ENCODE measurements at regions not wholly inside any gene's neighbourhood (a gene's known extent, or its start where the extent isn't known, plus 50 kb on each side); places are given as distances from the start of the nearest gene placed in this dataset.

DNA sequence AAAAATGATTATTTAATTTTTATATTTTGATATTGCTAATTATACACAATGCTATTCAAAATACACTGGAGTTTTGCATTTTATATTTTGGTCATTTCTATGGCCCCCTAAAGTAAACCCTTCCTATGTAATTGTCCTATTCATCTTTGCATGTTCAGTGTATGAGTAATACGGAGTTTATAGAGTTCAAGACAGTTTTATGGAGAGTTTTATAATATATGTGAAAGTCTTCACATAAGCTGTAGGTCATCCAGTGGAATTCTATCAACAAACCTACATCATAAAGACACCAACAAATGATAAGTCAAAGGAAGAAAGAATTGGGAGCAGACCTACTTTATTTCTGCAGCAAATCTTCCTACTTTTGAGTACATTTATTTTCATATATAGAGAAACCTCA is 1200.4 kb upstream of the EPHA6 start:
- TF ChIP-seq, protein P1, sequence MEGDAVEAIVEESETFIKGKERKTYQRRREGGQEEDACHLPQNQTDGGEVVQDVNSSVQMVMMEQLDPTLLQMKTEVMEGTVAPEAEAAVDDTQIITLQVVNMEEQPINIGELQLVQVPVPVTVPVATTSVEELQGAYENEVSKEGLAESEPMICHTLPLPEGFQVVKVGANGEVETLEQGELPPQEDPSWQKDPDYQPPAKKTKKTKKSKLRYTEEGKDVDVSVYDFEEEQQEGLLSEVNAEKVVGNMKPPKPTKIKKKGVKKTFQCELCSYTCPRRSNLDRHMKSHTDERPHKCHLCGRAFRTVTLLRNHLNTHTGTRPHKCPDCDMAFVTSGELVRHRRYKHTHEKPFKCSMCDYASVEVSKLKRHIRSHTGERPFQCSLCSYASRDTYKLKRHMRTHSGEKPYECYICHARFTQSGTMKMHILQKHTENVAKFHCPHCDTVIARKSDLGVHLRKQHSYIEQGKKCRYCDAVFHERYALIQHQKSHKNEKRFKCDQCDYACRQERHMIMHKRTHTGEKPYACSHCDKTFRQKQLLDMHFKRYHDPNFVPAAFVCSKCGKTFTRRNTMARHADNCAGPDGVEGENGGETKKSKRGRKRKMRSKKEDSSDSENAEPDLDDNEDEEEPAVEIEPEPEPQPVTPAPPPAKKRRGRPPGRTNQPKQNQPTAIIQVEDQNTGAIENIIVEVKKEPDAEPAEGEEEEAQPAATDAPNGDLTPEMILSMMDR (IDR thresholded peaks at IDR 0.05), result no peak
- TF ChIP-seq POLR2A (IDR thresholded peaks at IDR 0.05) (no peak), POLR2AphosphoS5 (IDR thresholded peaks at IDR 0.05) (no peak)

Measured in stomach (tissue), 4 donors.